ENCODE measurements at regions not wholly inside any gene's neighbourhood (a gene's known extent, or its start where the extent isn't known, plus 50 kb on each side); places are given as distances from the start of the nearest gene placed in this dataset.

- no peak for DNase-seq (ENCODE audit: low spot score)
Observed at GRCh38 chr6:169082817-169083507, 170.7 kb downstream of the THBS2 start.

GRCh38 chr6:169082093-169082492 is 171.6 kb downstream of the THBS2 start:
- DNase-seq (ENCODE audit: low spot score) = no peak

- DNase-seq (ENCODE audit: low spot score) = no peak
Observed at GRCh38 chr6:169081248-169081647, 172.4 kb downstream of the THBS2 start.

DNA sequence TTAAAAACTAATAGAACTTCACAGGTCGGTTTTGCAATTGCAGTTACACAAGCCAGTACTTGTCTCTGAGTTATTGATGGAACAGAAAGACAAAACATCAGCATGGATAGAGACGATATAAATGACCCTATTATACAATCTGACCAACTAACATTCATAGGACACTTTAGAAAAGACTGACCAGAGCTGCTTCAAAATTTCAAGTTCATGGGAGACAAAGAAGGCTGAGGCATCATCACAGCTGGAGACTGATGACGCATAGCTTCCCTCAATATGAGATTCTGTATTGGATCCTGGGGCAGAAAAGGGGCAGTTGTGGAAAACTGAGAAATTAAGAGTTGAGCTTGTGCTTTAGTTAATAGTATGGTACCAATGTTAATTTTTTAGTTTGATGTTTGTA is 174.0 kb downstream of the THBS2 start:
- DNase-seq (ENCODE audit: low spot score) = no peak

DNA sequence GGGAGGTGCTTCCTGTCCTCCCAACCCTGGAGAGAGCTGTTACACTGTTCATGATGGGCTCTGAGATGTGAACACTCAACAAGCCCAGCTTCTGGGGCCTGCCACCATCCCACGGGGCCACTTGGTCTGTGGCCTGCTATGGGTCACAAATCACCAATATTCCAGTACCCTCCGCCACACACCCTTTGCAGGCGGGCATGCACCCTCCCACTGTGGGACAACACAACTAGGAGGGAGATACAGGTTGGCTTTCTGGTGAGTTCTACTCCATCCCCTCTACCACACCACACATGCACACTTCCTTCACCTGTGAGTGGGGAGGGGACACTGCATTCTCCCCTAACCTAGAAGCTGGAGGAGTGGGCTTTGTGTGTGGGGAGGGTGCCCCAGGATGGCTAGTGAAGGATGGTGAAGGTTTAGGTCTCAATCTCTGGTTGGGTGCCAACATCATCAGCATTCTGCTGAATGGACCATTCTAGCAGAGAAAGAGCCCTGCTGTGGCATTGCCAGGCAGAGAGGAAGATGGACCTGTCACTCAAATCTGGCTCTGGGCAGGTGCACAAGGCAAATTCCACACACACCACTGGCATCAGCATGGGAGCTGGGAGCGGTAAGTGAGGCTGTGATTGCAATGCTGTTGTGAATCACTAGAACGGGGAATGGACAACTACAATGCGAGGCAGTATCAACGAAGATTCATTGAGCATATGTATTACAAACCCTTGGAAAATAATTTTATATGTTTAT is 175.1 kb downstream of the THBS2 start:
- no peak for DNase-seq (ENCODE audit: low spot score)

DNA sequence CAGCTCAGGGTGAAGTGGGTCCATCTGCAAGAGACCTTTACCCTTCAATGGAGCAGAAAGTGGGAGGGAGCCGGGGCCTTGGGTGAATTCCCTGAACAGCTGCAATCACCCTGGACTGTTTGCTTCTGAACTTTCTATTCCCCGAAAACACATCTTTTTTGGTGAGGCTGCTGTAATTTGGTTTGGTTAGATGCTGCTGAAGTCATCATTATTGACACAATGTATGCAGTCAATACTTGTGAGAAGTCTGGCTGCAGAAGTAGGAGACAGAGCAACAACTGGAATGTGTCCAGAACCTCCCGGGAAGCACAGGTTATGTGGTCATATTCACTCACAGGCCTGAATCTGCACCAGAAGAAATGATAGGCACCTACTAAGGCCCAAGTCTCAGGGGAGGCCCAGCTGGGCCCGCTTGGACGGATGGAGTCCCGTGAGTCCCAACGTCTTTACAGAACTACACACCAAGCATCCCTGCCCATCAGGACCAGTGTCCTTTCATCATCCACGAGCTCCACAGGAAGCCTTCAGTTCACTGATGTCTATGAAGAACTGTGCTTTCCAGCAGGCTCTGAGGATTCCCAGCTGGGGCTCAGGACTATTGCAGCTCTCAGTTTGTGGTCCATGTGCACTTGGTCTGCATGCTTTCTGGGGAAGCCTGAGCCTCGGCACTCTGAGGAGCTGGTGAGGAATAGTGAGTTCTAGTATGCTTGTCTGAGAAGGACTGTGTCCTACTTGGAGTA is 177.6 kb downstream of the THBS2 start:
- DNase-seq (ENCODE audit: low spot score) = no peak

GRCh38 chr6:169075211-169075914 is 178.3 kb downstream of the THBS2 start:
- no peak for DNase-seq (ENCODE audit: low spot score)

DNA sequence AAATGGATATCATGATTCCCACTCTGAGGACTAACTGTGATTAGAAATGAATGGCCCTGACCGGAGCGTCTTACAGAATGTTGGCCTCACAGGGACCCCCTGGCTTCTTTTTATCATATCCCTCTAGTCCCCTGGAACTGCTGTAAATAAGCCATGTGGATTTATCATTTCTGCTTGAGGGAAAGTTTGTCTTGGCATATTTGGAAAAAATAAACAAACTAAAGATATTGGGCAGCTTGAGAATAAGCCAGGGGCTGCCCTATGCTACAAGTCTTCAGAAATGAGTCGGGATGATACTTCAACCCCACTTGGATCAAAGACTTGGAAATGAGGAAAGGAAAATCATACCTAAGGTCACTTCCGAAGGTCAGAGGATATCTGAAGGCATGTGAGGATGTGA is 179.1 kb downstream of the THBS2 start:
- DNase-seq (ENCODE audit: low spot score) = no peak

GRCh38 chr6:169073311-169073710 is 180.3 kb downstream of the THBS2 start:
- DNase-seq (ENCODE audit: low spot score) = no peak

GRCh38 chr6:169072127-169073042 is 181.3 kb downstream of the THBS2 start:
- no peak for DNase-seq (ENCODE audit: low spot score)

DNA sequence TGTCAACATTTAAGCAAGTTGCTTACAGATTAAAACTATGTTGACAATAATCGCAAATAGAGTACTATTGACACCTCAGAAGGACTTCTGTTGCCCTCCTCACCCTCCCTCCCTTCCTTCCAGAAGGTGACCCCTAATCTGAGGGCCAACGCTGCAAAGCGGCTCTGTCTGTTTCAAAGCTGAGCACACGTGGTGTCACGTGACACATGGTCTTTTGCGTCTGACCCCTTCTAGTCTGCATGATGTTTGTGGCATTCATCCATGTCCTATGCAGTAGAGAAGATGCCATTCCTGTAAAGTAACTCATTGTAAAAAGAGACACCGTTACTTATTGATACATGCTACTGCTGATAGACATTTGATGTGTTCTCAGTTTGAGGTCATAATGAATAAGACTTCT is 182.3 kb downstream of the THBS2 start:
- no peak for DNase-seq (ENCODE audit: low spot score)

DNA sequence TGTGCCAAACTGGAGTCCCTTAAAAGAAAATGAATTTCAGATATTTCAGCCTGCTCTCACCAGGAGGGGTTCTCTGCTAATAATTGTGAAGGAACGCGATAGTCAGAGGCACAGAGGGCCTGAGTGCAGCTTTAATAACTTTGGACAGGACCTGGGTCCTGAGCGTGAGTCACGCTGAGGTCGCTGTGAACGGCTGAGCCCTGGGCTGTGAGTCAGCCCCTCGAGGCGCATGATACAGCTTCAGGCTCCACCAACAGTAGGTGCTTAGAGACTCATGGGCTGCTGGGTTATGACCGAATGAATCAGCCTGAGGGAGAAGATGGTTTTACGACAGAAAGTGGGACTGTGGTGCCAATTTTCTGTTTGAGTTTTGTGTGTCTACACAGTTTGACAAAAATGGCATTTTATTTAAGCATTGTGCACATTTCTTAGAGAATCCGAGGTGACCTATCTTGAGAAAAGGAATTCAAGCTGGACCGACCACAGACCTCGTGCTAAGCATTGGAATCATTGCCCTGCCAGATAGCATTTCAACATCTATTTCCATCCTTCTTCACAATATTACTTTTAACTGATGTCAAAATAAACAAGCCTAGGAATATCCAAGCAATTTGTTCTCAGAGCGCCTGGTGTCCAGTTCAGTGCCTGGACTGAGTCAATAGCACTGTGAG is 183.0 kb downstream of the THBS2 start:
- no peak for DNase-seq (ENCODE audit: low spot score)

DNA sequence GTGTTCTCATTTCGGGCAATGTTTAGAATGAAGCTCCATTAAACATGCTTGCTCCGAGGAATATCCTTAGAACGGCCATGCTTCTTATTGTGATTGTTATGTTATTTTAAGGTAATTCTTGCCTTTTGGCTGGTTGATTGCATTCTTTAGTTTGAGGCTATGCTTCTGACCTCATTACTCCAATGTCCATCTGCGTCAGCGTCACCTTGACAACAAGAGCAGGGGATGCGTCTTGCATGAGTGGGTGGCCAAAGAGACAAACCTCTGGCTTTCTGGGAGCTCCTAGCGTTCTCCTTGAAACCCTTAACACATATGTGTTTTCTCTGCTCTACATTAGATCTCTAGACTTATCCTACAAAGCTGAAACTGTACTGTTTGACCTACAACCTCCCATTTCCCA is 184.3 kb downstream of the THBS2 start:
- no peak for DNase-seq (ENCODE audit: low spot score)

DNA sequence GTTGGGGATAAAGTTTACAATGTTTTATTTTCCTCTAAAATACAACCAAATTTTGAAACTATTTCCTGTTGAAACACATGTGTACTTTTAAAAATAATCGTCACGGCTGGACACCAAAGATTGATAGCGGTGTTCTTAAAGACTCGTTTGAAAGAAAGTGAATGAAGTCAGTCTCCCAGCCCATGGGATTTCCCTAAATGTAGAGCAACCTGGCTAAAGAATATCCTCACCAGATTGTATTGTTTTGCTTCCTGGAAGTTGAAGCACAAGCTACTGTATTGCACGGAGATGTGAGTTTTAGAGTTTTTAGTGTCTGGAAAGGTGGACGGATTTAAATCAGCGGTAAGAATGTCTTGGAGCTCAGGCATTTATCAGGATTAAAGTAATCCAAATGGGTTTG is 189.5 kb downstream of the THBS2 start:
- DNase-seq (ENCODE audit: low spot score) = no peak

DNA sequence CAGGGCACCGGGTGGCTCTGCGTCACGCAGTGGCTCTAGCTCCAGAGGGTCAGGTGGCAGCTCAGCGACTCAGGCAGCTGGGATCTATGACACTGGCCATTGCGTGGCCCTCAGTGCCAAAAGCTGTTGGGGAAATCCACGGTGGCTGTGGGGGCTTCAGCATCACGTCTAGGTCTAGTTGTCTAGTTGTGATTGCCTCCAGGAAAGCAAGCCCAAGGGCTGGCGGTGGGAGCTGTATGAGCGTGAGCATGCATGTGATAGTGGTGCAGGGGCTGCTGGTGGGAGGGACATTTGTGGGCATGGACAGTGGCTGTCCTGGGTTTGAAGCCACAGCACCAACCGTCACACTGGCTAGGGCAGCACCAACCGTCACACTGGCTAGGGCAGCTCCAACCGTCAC is 191.4 kb downstream of the THBS2 start:
- no peak for DNase-seq (ENCODE audit: low spot score)

- no peak for DNase-seq (ENCODE audit: low spot score)
Observed at GRCh38 chr6:169058634-169059033, 195.0 kb downstream of the THBS2 start.

DNA sequence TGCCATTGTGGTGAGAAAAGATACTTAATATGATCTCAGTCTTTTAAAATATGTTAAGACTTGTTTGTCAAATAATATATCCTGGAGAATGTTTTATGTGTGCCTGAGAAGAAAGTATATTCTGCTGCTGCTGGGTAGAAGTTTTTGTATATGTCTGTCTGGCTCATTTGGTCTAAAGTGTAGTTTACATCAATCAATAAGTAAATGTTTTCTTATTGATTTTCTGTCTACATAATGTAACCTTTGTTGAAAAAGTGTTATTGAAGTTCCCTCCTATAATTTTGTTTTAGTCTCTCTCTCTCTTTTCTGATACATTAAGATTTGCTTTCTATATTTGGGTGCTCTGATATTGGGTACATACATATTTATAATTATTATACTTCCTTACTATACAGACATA is 201.2 kb downstream of the THBS2 start:
- DNase-seq (ENCODE audit: low spot score) = no peak

GRCh38 chr6:169051371-169051770 is 202.3 kb downstream of the THBS2 start:
- DNase-seq (ENCODE audit: low spot score) = no peak

GRCh38 chr6:169048865-169049205 is 204.8 kb downstream of the THBS2 start:
- DNase-seq (ENCODE audit: low spot score) = no peak

GRCh38 chr6:169048185-169048864 is 205.3 kb downstream of the THBS2 start:
- no peak for DNase-seq (ENCODE audit: low spot score)
